Astrocyte (in vitro differentiated cells and primary cell): ENCODE measurements at regions not wholly inside any gene's neighbourhood (a gene's known extent, or its start where the extent isn't known, plus 50 kb on each side); places are given as distances from the start of the nearest gene placed in this dataset.

ENCODE experiments used
- EZH2 ChIP-seq: IDR thresholded peaks from 2 replicates; pipeline ENCODE4 v1.6.1; 2012; ENCODE audit warnings: mild to moderate bottlenecking, low read length, inconsistent platforms; ENCODE audit not compliant: insufficient read depth
- TF ChIP-seq, protein P1 (sequence below): IDR thresholded peaks from 2 replicates; pipeline ENCODE4 v1.5.1; 2011; ENCODE audit warnings: low read depth, mild to moderate bottlenecking, inconsistent platforms, low read length, moderate library complexity; ENCODE audit not compliant: insufficient read depth

- TF ChIP-seq EZH2, result no peak
- TF ChIP-seq, protein P1, sequence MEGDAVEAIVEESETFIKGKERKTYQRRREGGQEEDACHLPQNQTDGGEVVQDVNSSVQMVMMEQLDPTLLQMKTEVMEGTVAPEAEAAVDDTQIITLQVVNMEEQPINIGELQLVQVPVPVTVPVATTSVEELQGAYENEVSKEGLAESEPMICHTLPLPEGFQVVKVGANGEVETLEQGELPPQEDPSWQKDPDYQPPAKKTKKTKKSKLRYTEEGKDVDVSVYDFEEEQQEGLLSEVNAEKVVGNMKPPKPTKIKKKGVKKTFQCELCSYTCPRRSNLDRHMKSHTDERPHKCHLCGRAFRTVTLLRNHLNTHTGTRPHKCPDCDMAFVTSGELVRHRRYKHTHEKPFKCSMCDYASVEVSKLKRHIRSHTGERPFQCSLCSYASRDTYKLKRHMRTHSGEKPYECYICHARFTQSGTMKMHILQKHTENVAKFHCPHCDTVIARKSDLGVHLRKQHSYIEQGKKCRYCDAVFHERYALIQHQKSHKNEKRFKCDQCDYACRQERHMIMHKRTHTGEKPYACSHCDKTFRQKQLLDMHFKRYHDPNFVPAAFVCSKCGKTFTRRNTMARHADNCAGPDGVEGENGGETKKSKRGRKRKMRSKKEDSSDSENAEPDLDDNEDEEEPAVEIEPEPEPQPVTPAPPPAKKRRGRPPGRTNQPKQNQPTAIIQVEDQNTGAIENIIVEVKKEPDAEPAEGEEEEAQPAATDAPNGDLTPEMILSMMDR, result no peak
These were observed 64.9 kb upstream of the WIPF1 start for GRCh38 chr2:174662459-174662858.
